ENCODE measurements at regions not wholly inside any gene's neighbourhood (a gene's known extent, or its start where the extent isn't known, plus 50 kb on each side); places are given as distances from the start of the nearest gene placed in this dataset.

DNA sequence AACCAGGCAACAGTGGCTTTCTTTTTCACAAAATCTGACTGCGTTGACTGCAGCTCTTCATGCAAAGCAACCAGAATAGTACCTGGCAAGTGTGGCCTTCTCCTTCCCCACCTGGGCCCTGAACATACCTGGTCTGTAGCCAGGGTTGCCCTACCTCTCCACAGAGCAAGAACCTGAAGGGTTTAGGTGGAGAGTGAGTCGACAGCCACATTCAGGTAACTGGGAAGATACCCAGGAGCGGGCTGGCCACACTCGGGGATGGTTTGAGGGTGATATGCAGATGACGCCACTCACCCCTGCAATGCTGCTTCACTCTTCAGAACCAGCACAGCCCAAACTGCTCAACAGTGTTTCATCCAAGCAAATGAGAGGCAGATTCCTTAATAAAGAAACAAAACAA lies 117.3 kb downstream of the TTC32 start:
- TF ChIP-seq BRCA1 (IDR thresholded peaks at IDR 0.05; ENCODE audit: low read depth, low read length), result no peak
- TF ChIP-seq NRF1 (conservative IDR thresholded peaks at IDR 0.05; ENCODE audit: low read depth, low read length), result no peak
- TF ChIP-seq, protein P1, sequence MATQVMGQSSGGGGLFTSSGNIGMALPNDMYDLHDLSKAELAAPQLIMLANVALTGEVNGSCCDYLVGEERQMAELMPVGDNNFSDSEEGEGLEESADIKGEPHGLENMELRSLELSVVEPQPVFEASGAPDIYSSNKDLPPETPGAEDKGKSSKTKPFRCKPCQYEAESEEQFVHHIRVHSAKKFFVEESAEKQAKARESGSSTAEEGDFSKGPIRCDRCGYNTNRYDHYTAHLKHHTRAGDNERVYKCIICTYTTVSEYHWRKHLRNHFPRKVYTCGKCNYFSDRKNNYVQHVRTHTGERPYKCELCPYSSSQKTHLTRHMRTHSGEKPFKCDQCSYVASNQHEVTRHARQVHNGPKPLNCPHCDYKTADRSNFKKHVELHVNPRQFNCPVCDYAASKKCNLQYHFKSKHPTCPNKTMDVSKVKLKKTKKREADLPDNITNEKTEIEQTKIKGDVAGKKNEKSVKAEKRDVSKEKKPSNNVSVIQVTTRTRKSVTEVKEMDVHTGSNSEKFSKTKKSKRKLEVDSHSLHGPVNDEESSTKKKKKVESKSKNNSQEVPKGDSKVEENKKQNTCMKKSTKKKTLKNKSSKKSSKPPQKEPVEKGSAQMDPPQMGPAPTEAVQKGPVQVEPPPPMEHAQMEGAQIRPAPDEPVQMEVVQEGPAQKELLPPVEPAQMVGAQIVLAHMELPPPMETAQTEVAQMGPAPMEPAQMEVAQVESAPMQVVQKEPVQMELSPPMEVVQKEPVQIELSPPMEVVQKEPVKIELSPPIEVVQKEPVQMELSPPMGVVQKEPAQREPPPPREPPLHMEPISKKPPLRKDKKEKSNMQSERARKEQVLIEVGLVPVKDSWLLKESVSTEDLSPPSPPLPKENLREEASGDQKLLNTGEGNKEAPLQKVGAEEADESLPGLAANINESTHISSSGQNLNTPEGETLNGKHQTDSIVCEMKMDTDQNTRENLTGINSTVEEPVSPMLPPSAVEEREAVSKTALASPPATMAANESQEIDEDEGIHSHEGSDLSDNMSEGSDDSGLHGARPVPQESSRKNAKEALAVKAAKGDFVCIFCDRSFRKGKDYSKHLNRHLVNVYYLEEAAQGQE (IDR thresholded peaks at IDR 0.05; ENCODE audit: low read depth, low read length), result no peak
- TF ChIP-seq, protein P2, sequence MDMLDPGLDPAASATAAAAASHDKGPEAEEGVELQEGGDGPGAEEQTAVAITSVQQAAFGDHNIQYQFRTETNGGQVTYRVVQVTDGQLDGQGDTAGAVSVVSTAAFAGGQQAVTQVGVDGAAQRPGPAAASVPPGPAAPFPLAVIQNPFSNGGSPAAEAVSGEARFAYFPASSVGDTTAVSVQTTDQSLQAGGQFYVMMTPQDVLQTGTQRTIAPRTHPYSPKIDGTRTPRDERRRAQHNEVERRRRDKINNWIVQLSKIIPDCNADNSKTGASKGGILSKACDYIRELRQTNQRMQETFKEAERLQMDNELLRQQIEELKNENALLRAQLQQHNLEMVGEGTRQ (IDR thresholded peaks at IDR 0.05; ENCODE audit: borderline replicate concordance, low read depth, low read length), result no peak
- TF ChIP-seq, protein P3, sequence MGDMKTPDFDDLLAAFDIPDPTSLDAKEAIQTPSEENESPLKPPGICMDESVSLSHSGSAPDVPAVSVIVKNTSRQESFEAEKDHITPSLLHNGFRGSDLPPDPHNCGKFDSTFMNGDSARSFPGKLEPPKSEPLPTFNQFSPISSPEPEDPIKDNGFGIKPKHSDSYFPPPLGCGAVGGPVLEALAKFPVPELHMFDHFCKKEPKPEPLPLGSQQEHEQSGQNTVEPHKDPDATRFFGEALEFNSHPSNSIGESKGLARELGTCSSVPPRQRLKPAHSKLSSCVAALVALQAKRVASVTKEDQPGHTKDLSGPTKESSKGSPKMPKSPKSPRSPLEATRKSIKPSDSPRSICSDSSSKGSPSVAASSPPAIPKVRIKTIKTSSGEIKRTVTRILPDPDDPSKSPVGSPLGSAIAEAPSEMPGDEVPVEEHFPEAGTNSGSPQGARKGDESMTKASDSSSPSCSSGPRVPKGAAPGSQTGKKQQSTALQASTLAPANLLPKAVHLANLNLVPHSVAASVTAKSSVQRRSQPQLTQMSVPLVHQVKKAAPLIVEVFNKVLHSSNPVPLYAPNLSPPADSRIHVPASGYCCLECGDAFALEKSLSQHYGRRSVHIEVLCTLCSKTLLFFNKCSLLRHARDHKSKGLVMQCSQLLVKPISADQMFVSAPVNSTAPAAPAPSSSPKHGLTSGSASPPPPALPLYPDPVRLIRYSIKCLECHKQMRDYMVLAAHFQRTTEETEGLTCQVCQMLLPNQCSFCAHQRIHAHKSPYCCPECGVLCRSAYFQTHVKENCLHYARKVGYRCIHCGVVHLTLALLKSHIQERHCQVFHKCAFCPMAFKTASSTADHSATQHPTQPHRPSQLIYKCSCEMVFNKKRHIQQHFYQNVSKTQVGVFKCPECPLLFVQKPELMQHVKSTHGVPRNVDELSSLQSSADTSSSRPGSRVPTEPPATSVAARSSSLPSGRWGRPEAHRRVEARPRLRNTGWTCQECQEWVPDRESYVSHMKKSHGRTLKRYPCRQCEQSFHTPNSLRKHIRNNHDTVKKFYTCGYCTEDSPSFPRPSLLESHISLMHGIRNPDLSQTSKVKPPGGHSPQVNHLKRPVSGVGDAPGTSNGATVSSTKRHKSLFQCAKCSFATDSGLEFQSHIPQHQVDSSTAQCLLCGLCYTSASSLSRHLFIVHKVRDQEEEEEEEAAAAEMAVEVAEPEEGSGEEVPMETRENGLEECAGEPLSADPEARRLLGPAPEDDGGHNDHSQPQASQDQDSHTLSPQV (IDR thresholded peaks at IDR 0.05), result no peak
- TF ChIP-seq EP300 (IDR thresholded peaks at IDR 0.05; ENCODE audit: borderline replicate concordance in 1 of 2, control insufficient read depth in 1 of 2, low read depth in 2 of 2, low read length in 2 of 2), result no peak
- TF ChIP-seq, protein P4, sequence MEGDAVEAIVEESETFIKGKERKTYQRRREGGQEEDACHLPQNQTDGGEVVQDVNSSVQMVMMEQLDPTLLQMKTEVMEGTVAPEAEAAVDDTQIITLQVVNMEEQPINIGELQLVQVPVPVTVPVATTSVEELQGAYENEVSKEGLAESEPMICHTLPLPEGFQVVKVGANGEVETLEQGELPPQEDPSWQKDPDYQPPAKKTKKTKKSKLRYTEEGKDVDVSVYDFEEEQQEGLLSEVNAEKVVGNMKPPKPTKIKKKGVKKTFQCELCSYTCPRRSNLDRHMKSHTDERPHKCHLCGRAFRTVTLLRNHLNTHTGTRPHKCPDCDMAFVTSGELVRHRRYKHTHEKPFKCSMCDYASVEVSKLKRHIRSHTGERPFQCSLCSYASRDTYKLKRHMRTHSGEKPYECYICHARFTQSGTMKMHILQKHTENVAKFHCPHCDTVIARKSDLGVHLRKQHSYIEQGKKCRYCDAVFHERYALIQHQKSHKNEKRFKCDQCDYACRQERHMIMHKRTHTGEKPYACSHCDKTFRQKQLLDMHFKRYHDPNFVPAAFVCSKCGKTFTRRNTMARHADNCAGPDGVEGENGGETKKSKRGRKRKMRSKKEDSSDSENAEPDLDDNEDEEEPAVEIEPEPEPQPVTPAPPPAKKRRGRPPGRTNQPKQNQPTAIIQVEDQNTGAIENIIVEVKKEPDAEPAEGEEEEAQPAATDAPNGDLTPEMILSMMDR (IDR thresholded peaks at IDR 0.05 in 2 of 3, conservative IDR thresholded peaks at IDR 0.05 in 1 of 3; ENCODE audit: control insufficient read depth in 2 of 3, extremely low read depth in 1 of 3, insufficient read depth in 1 of 3, low read depth in 3 of 3, low read length in 3 of 3), result no peak
- no peak for TF ChIP-seq POLR2A (IDR thresholded peaks at IDR 0.05; ENCODE audit: low read depth, low read length)
- no peak for TF ChIP-seq NFXL1 (IDR thresholded peaks at IDR 0.05; ENCODE audit: borderline replicate concordance)
- no peak for TF ChIP-seq RELA (IDR thresholded peaks at IDR 0.05; ENCODE audit: borderline replicate concordance, partially characterized antibody)
- TF ChIP-seq, protein P5, sequence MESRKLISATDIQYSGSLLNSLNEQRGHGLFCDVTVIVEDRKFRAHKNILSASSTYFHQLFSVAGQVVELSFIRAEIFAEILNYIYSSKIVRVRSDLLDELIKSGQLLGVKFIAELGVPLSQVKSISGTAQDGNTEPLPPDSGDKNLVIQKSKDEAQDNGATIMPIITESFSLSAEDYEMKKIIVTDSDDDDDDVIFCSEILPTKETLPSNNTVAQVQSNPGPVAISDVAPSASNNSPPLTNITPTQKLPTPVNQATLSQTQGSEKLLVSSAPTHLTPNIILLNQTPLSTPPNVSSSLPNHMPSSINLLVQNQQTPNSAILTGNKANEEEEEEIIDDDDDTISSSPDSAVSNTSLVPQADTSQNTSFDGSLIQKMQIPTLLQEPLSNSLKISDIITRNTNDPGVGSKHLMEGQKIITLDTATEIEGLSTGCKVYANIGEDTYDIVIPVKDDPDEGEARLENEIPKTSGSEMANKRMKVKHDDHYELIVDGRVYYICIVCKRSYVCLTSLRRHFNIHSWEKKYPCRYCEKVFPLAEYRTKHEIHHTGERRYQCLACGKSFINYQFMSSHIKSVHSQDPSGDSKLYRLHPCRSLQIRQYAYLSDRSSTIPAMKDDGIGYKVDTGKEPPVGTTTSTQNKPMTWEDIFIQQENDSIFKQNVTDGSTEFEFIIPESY (IDR thresholded peaks at IDR 0.05), result no peak
- no peak for TF ChIP-seq YY1 (IDR thresholded peaks at IDR 0.05; ENCODE audit: low read depth, low read length)
- TF ChIP-seq MTA3 (IDR thresholded peaks at IDR 0.05; ENCODE audit: borderline replicate concordance, low read length), result no peak
- no peak for TF ChIP-seq ESRRA (IDR thresholded peaks at IDR 0.05; ENCODE audit: low read length)

Data from GM12878 (cell line).